ENCODE measurements at regions not wholly inside any gene's neighbourhood (a gene's known extent, or its start where the extent isn't known, plus 50 kb on each side); places are given as distances from the start of the nearest gene placed in this dataset.
"Not testable (repeated sequence)": the region's sequence is repeated elsewhere in the genome, so short reads cannot be mapped to it uniquely, and the experiment has no call there.

DNA sequence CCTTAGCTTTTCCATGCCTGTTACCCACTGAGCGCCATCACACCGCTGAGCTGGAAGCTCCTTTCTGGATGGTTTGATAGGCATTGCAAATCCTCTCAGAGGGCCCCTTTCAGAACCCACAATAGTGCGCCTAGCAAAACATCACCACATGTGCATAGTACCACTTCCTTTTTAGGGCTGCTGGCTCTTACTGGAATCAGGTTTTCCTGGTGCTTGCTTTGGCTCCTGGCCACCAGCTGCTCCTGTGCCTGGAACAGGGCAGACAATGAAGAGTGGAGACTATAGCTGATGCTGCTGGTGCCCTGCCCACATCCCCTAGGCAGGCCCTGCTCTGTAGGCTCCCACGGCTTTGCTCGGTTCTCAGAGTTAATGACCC, 163.6 kb upstream of the SEMA6A start:
- CTCF ChIA-PET, result no interaction called here
- Mint-ChIP-seq H3K27me3 (no peaks in the 10 kb centered on the region), H3K36me3 (no peaks in the 10 kb centered on the region), H3K4me1 (no peaks in the 10 kb centered on the region), H3K9me3 (no peaks in the 10 kb centered on the region), H3K27ac (no peak overlapping the region), H3K4me3 (no peak overlapping the region)
- DNase-seq, result no peak

DNA sequence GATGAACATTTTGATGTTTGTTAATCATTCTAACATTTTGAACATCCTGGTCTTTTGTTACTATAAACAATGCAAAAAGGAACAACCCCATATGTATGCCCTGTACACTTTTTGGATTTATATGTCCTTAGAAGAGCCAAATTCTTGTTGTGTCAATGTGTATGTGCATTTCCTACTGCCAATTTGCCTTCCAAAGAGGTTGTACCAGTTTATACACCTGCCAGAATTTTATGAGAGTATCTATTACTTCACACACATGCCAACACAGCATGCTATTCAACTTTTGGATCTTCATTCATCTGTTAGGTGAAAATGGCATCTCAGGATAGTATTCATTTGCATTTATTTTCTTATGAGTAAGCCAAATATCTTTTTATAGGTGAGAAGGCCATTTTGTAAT, 162.0 kb upstream of the SEMA6A start:
- no peaks in the 10 kb centered on the region for H3K27me3 Mint-ChIP-seq
- no peak for DNase-seq
- no peak overlapping the region for H3K27ac Mint-ChIP-seq
- no peaks in the 10 kb centered on the region for H3K9me3 Mint-ChIP-seq
- H3K4me3 Mint-ChIP-seq, result no peak overlapping the region
- no peaks in the 10 kb centered on the region for H3K4me1 Mint-ChIP-seq
- H3K36me3 Mint-ChIP-seq, result no peaks in the 10 kb centered on the region
- CTCF ChIA-PET, result no interaction called here

DNA sequence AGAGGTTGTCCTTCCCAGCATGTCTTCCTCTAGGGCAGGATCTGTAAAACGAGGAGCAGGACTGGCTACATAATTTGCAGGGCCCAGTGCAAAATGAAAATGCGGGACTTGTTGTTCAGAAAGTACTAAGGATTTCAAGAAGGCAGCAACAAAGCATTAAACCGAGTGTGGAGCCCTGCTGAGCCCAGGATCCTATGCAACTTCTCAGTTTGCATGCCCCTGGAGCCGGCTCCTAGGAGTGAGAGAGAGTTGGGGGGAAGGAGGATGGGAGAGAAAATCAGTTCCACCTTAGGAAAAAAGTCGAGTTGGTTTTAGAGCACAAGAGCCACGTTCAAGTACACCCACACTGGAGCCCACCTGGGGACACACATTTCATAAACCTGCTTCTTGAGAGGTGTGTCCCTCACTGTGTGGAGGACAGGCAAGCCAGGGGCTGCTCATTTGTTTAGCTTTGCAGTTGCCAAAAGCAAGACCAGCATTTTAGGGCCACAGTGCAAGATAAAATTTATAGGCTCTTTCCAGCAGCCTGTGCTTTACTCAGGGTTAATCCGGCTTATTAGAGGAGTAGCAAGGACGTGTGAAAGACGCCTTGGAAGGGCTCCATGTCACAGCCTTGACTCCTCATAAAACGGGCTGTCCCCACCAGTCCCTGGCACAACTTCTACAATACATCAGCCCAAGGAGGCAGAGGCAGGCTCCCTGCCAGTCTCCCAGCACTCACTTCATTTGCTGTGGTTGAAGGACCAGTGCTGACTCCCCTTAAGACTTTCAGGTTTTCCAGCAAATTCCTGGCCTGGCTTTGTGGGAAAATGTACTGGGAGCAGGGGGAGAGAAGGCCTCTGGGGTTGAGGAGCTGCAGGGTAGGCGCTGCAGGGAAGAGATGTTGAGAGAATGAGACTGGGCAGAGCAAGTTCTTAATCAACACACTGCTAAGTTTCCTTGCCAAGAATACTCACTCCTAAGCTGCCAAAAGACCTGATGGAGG, 159.7 kb upstream of the SEMA6A start:
- H3K36me3 Mint-ChIP-seq, result no peaks in the 10 kb centered on the region

DNA sequence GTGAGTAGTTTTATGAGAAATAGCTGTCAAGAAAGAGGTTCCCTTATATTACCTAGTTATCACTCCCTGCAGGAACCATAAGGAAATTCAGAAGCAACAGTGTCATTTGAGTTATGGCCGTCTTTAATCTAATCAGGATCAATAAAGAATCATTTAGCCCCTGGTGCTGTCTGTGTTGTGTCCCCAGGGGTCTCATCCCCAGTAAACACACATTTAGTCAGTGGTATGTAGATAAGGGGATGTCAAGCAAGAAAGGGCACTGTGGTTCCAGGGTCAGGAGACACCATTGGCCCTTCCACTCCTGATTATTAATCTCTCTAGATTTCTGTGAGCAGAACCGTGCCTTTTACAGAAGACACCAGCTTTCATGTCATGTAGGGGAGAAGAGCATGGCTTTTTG, 158.0 kb upstream of the SEMA6A start:
- Mint-ChIP-seq H3K27me3 (no peaks in the 10 kb centered on the region), H3K4me3 (no peak overlapping the region), H3K9me3 (no peaks in the 10 kb centered on the region), H3K36me3 (no peaks in the 10 kb centered on the region), H3K27ac (no peak overlapping the region), H3K4me1 (no peaks in the 10 kb centered on the region)
- CTCF ChIA-PET, result no interaction called here
- DNase-seq, result no peak

More for the DNA sequence above, 159.7 kb upstream of the SEMA6A start:
- CTCF ChIA-PET, result no interaction called here
- DNase-seq, result no peak
- Mint-ChIP-seq H3K4me3 (no peak overlapping the region), H3K27me3 (no peaks in the 10 kb centered on the region), H3K4me1 (no peaks in the 10 kb centered on the region), H3K27ac (no peak overlapping the region), H3K9me3 (no peaks in the 10 kb centered on the region)

DNA sequence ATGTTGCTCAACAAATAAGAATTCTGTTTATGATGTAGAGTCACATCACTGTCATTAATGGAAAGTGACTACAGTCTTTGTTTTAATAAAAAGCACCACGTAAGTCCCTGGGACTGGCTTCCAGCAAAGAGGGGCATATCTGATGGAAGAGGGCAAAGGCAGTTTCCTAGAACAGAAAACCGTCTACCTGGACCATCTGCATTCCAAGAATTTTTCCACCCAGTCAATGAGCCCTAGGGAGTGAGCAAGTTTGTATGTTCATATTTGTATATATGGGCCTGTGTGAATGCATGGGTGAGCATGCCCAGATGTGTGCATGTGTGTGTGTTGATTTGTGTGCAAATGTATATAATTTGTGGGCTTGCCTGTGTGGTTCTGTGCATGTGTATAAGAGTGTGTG, 156.8 kb upstream of the SEMA6A start:
- DNase-seq, result no peak
- Mint-ChIP-seq H3K4me3 (no peak overlapping the region), H3K4me1 (no peaks in the 10 kb centered on the region), H3K36me3 (no peaks in the 10 kb centered on the region), H3K27me3 (no peaks in the 10 kb centered on the region), H3K27ac (no peak overlapping the region), H3K9me3 (no peaks in the 10 kb centered on the region)
- CTCF ChIA-PET, result no interaction called here

DNA sequence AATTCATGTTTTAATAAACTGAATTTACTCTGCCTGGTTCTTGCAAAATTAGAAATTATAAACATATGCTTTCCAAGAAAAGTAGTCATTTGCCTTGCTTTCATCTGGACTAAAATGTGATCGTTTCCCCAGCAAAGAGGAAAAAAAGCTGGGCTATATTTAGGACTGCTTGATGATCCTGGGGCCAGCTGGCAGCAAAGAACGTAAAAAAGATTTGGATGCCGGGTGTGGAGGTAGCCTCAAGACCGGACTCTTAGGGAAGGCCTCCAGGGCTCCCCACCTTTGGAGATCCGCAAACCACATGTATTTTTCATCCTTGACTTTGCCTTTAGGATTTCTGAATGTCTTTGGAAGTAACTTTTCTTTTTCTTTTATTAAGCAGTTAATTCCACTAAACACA, 156.1 kb upstream of the SEMA6A start:
- H3K27ac Mint-ChIP-seq, result no peak overlapping the region
- CTCF ChIA-PET, result no interaction called here

DNA sequence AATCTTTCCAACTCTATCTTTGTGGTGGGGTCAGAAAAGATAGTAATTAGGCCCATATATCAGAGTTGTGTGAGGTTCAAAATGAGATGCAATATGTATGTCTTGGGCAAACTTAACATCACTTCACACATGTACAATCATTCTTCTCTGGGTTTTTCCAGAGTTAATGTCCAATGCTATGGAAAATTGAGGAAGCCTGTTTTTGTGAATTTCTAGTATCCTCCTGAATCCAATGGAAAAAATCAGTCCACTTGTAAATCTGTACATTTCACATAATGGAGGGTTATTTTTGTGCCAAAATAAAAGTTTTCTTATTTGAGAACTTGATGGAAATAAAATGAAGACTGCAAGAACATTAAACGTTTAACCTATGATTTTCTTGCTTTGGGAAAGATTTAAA, 155.6 kb upstream of the SEMA6A start:
- Mint-ChIP-seq H3K9me3 (no peaks in the 10 kb centered on the region), H3K4me1 (no peaks in the 10 kb centered on the region), H3K36me3 (no peaks in the 10 kb centered on the region), H3K27ac (no peak overlapping the region), H3K27me3 (no peaks in the 10 kb centered on the region), H3K4me3 (no peak overlapping the region)
- DNase-seq, result no peak
- CTCF ChIA-PET, result no interaction called here

More for the DNA sequence above, 156.1 kb upstream of the SEMA6A start:
- no peak overlapping the region for H3K4me3 Mint-ChIP-seq
- DNase-seq, result no peak
- no peaks in the 10 kb centered on the region for H3K27me3 Mint-ChIP-seq
- H3K9me3 Mint-ChIP-seq, result no peaks in the 10 kb centered on the region
- H3K36me3 Mint-ChIP-seq, result no peaks in the 10 kb centered on the region
- no peaks in the 10 kb centered on the region for H3K4me1 Mint-ChIP-seq

DNA sequence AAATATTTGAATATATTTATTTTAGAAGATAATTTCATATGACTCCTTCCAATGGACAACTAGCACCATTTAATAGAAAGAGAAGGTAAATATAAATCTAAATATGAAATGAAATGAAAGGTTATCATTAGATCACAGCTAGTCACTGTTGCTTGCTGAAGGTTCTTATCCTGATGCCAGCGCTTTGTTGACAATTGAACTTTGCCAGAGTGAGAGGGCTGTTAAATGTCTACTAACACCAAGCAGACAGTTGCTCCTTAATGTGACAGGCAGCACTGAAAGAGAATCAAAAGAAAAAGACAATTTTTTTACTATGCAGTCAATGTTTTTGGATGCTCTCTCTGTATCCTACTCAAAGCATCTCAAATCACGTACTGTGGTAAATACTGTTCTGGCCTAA, 152.6 kb upstream of the SEMA6A start:
- no peaks in the 10 kb centered on the region for H3K9me3 Mint-ChIP-seq
- DNase-seq, result no peak
- no peak overlapping the region for H3K27ac Mint-ChIP-seq
- H3K36me3 Mint-ChIP-seq, result no peaks in the 10 kb centered on the region
- CTCF ChIA-PET, result no interaction called here
- no peak overlapping the region for H3K4me3 Mint-ChIP-seq
- no peaks in the 10 kb centered on the region for H3K4me1 Mint-ChIP-seq
- no peaks in the 10 kb centered on the region for H3K27me3 Mint-ChIP-seq

DNA sequence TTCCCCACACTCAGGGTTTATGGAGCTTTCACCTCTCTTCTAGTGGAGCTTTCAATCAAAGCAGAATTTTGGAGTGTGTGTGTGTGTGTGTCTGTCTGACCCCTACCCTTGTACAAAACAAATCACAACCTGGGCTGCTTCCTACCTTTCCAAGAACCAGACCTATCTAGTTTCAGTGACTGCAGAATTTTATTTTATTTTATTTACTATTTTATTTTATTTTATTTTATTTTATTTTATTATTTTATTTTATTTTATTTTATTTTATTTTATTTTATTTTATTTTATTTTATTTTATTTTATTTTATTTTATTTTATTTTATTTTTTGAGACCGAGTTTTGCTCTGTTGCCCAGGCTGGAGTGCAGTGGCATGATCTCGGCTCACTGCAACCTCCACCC, 151.6 kb upstream of the SEMA6A start:
- H3K4me1 Mint-ChIP-seq, H3K27me3 Mint-ChIP-seq, DNase-seq, H3K9me3 Mint-ChIP-seq, CTCF ChIA-PET, H3K36me3 Mint-ChIP-seq, H3K27ac Mint-ChIP-seq, H3K4me3 Mint-ChIP-seq: not testable (repeated sequence)

DNA sequence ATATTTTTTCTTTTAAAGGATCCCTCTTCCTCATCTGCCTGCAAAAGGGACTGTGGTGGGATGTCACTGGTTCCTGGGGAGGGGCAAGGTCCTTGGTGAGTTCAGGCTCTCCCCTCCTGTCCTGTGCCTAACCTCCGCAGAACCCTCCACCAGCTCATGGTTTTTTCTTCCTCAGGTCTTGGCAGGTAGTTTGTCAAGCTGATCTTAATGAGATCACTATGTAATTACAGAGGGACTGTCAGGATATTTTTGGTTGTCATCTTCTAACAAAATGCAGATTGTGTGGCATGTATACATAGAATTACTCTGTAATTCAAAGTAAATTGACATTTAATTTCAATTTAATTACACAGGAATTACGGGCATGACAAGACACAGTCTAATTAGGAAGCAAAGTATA, 150.3 kb upstream of the SEMA6A start:
- no peaks in the 10 kb centered on the region for H3K36me3 Mint-ChIP-seq
- DNase-seq, result no peak
- CTCF ChIA-PET, result no interaction called here
- H3K9me3 Mint-ChIP-seq, result no peaks in the 10 kb centered on the region
- H3K4me1 Mint-ChIP-seq, result no peaks in the 10 kb centered on the region
- H3K4me3 Mint-ChIP-seq, result no peak overlapping the region
- no peaks in the 10 kb centered on the region for H3K27me3 Mint-ChIP-seq
- no peak overlapping the region for H3K27ac Mint-ChIP-seq

DNA sequence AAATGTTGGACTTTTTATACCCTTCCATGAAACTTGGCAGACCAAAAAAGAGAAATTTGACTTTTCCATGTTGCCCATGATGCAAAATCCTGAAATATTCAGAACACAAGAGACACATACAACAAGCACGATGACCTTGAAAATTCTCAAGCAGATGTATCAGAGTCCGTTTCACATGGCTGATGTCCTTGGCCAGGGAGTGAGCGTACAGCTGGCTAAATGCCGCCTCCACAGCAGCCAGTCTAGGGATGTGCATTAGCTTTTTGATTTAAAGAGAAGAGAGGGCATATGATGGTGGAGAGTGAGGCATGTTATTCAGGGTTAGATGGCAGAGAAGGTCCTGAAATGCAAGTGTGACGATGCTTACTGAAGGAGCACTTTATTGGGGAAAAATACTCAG, 148.0 kb upstream of the SEMA6A start:
- DNase-seq, result no peak
- H3K27ac Mint-ChIP-seq, result no peak overlapping the region
- no peaks in the 10 kb centered on the region for H3K27me3 Mint-ChIP-seq
- no peaks in the 10 kb centered on the region for H3K36me3 Mint-ChIP-seq
- H3K4me3 Mint-ChIP-seq, result no peak overlapping the region
- no peaks in the 10 kb centered on the region for H3K4me1 Mint-ChIP-seq
- H3K9me3 Mint-ChIP-seq, result no peaks in the 10 kb centered on the region
- CTCF ChIA-PET, result no interaction called here

DNA sequence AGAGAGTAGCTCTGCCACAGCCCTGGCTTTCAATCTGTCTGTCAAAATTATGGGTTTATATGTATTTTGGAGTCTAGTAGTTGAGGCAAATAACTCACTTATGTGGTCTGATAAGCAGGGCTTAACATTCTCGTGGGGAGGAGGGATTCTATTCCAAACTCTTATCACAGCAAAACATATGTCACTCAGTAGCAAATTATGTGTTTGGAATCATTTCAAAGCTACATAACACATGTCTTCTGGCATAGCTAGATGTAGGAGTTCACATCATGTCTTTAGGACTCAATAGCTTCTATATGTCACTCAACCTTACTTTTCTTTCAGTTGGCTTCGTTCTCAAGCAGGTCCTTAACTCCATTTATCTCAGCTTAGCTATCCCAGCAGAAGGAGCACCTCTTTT, 144.5 kb upstream of the SEMA6A start:
- H3K4me1 Mint-ChIP-seq, result no peaks in the 10 kb centered on the region

DNA sequence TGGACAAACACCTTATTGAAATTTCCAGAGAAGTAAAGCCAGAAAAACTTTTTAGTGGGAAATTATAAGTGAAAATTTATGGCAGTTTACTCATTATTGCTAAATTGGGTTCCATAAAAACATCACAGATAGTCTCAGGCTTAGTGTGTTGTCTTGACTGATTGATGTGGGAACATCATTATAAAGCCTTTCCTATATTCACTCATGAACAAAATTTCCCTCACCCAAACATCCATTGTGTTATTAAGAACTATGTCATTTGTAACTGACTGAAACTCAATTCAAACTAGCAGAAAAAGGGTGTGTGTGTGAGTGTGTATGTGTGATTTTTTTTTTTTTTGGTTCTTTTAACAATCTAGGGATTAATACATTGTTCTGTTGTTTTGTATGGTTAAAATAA, 143.7 kb upstream of the SEMA6A start:
- Mint-ChIP-seq H3K4me3 (no peak overlapping the region), H3K27ac (no peak overlapping the region), H3K36me3 (no peaks in the 10 kb centered on the region), H3K9me3 (no peaks in the 10 kb centered on the region), H3K27me3 (no peaks in the 10 kb centered on the region), H3K4me1 (no peaks in the 10 kb centered on the region)
- CTCF ChIA-PET, result no interaction called here
- DNase-seq, result no peak

More for the DNA sequence above, 144.5 kb upstream of the SEMA6A start:
- Mint-ChIP-seq H3K9me3 (no peaks in the 10 kb centered on the region), H3K36me3 (no peaks in the 10 kb centered on the region), H3K4me3 (no peak overlapping the region), H3K27ac (no peak overlapping the region), H3K27me3 (no peaks in the 10 kb centered on the region)
- CTCF ChIA-PET, result no interaction called here
- DNase-seq, result no peak

DNA sequence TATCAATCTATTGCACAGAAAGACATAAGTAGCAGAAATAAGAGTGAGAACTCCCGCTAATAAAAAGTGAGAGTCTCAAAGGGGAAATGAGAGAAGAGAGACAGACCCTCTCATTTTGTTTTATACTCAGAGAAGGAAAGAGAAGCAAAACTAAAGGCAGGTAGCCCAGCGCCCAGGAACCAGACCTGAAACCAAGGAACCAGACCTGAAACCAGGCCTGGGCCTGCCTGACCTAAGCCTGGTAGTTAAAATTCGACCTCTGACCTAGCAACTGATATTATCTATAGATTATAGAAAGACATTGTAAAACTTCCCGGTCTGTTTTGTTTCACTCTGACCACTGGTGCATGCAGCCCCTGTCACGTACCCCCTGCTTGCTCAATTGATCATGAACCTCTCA, 134.5 kb upstream of the SEMA6A start:
- H3K4me1 Mint-ChIP-seq, result no peaks in the 10 kb centered on the region
- no peaks in the 10 kb centered on the region for H3K36me3 Mint-ChIP-seq
- no peaks in the 10 kb centered on the region for H3K27me3 Mint-ChIP-seq
- no peak overlapping the region for H3K4me3 Mint-ChIP-seq
- H3K27ac Mint-ChIP-seq, result no peak overlapping the region
- CTCF ChIA-PET, result no interaction called here
- H3K9me3 Mint-ChIP-seq, result no peaks in the 10 kb centered on the region
- DNase-seq, result no peak

DNA sequence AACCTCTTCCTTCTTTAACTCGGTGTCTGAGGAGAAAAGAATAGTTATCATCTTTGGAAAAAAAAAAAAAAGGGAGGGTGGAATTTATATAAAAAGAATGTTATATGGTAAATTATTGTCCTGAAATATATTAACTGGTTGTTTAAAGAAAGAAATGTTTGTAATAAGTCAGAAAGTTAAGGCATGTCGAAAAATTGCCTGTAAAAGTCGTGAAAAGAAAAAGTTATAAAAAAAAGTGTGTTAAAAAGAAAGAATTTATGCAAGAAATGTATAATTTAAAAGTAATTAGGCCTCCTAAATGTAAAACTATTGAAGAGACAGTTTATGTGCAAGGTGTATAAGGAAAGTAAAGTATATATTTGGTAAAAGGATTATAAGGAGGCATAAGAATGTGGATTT, 130.5 kb upstream of the SEMA6A start:
- H3K4me3 Mint-ChIP-seq, H3K36me3 Mint-ChIP-seq, H3K9me3 Mint-ChIP-seq, H3K27me3 Mint-ChIP-seq, CTCF ChIA-PET, DNase-seq, H3K27ac Mint-ChIP-seq, H3K4me1 Mint-ChIP-seq: not testable (repeated sequence)

DNA sequence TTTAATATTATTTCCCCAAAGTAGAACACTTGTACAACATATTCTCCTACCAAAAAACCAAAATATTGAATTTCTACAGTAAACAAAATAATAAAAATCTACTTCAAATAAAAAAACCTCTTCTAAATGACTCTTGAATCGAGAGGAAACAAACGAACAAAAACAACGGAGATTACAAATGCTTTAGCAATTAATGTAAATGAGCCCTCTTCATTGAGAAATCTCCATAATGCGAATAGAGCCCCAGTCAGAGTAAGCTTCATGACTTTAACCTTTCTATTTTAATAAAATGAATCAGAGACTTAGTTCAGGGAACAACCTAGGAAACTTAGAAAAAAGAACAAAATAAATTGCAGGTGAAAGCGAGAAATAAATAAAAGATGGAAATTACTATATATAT, 129.3 kb upstream of the SEMA6A start:
- DNase-seq, result no peak
- Mint-ChIP-seq H3K4me3 (no peak overlapping the region), H3K27ac (no peak overlapping the region), H3K36me3 (no peaks in the 10 kb centered on the region), H3K4me1 (no peaks in the 10 kb centered on the region), H3K9me3 (peaks cover 3% of the 10 kb centered on the region), H3K27me3 (no peaks in the 10 kb centered on the region)
- CTCF ChIA-PET, result no interaction called here

Measured in activated naive CD4-positive, alpha-beta T cell treated with anti-CD3 and anti-CD28 coated beads, Interleukin-2, amount 10 ng/mL, durations not matched to agents 7 days and 5 days (primary cell).